ENCODE measurements at regions not wholly inside any gene's neighbourhood (a gene's known extent, or its start where the extent isn't known, plus 50 kb on each side); places are given as distances from the start of the nearest gene placed in this dataset.

- TF ChIP-seq POLR2AphosphoS5 (IDR thresholded peaks at IDR 0.05; ENCODE audit: low read depth, low read length) (no peak), TAF1 (IDR thresholded peaks at IDR 0.05; ENCODE audit: low read depth, low read length) (no peak), POLR2A (IDR thresholded peaks at IDR 0.05; ENCODE audit: low read depth, low read length) (no peak), SPI1 (IDR thresholded peaks at IDR 0.05; ENCODE audit: low read depth, low read length) (no peak)
Measured at GRCh38 chr6:80938131-80938530, 814.4 kb downstream of the TENT5A start.

Measured in GM12891 (cell line).